Coronary artery (tissue), 2 donors: ENCODE measurements at regions not wholly inside any gene's neighbourhood (a gene's known extent, or its start where the extent isn't known, plus 50 kb on each side); places are given as distances from the start of the nearest gene placed in this dataset.
"Not testable (repeated sequence)": the region's sequence is repeated elsewhere in the genome, so short reads cannot be mapped to it uniquely, and the experiment has no call there.

Experiments used
- DNase-seq: peaks from one replicate; pipeline ENCODE4 v3.0.0-alpha.2; 2017; ENCODE audit warnings: low spot score
- H3K27ac ChIP-seq, 2 donors: fragments of 200-600 bp; sonication (generic); one replicate each; pipeline ENCODE4 v1.5.1; 2016 to 2019
- H3K4me3 ChIP-seq: fragments of 200-600 bp; sonication (generic); 2 replicates; pipeline ENCODE4 v1.5.1; 2016; ENCODE audit warnings: mild to moderate bottlenecking, moderate library complexity
- CTCF ChIP-seq: fragments of 200-600 bp; sonication (generic); IDR thresholded peaks from one replicate; pipeline ENCODE4 v1.5.1; 2019; ENCODE audit warnings: antibody characterized with exemption

DNA sequence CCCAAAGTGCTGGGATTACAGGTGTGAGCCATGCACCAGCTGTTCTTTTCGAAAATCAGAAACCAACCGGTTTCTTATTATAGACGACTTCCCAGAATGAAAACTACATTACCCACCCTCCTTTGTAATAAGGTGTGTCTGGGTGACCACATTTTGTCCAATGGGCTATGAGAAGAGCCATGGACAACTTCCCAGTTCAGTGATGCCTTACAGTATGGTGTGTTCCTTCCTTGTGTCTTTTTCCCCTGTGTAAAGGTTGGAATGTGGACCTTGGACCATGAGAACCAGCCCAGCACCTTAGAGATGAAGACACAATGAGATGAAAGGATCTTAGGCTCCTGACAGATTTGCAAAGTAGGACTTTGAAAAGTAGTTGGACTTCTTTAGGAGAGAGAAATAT is 85.0 kb upstream of the ATF7IP2 start:
- DNase-seq: no peak
- no peak overlapping the region for H3K27ac ChIP-seq
- no peak overlapping the region for H3K4me3 ChIP-seq
- TF ChIP-seq CTCF: no peak

DNA sequence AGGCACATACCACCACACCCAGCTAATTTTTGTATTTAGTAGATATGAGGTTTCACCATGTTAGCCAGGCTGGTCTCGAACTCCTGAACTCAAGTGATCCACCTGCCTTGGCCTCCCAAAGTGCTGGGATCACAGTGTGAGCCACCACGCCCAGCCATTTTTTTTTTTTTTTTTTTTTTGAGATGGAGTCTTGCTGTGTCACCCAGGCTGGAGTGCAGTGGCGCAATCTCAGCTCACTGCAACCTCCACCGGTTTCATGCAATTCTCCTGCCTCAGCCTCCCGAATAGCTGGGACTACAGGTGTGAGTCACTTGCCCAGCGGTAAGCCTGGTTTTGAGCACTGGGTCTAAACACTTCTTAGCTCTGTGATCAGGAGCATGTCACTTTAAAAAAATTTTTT is 84.3 kb upstream of the ATF7IP2 start:
- not testable (repeated sequence) for DNase-seq, H3K27ac ChIP-seq, H3K4me3 ChIP-seq

GRCh38 chr16:10305912-10306311 is 79.9 kb upstream of the ATF7IP2 start:
- TF ChIP-seq CTCF: no peak

GRCh38 chr16:10308305-10309193 is 77.3 kb upstream of the ATF7IP2 start:
- TF ChIP-seq CTCF: no peak
- no peak overlapping the region for H3K4me3 ChIP-seq
- no peak for DNase-seq
- no peak overlapping the region for H3K27ac ChIP-seq

More at GRCh38 chr16:10305912-10306311, 79.9 kb upstream of the ATF7IP2 start:
- no peak for DNase-seq
- Histone ChIP-seq H3K27ac (no peak overlapping the region), H3K4me3 (no peak overlapping the region)

- no peak for TF ChIP-seq CTCF
- DNase-seq: no peak
- H3K4me3 ChIP-seq: no peak overlapping the region
- H3K27ac ChIP-seq: no peak overlapping the region
Measured at GRCh38 chr16:10309271-10309932, 76.5 kb upstream of the ATF7IP2 start.

DNA sequence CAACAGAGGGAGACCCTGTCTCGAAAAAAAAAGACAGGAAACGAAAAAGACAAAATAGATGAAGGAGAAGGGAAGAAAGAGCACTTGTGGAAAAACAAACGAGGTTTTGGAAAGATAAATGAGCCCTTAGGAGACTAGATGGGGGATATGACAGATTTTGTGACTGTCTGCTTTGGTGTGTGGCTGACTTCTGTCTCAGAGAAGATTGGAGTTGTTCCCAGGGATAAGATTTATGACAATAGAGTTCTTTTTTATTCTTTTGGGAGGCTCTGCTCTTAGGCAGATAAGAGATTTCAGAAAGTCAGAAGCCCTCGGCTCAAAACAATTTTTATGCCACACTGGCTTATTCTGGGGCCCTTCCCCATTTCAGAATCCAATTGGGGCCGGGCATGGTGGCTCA is 73.9 kb upstream of the ATF7IP2 start:
- TF ChIP-seq CTCF: no peak
- Histone ChIP-seq H3K4me3 (no peak overlapping the region), H3K27ac (no peak overlapping the region)
- DNase-seq: no peak

- H3K4me3 ChIP-seq: no peak overlapping the region
- no peak for DNase-seq
- TF ChIP-seq CTCF: no peak
- no peak overlapping the region for H3K27ac ChIP-seq
Measured at GRCh38 chr16:10312784-10313724, 72.8 kb upstream of the ATF7IP2 start.
